ENCODE measurements at regions not wholly inside any gene's neighbourhood (a gene's known extent, or its start where the extent isn't known, plus 50 kb on each side); places are given as distances from the start of the nearest gene placed in this dataset.

DNA sequence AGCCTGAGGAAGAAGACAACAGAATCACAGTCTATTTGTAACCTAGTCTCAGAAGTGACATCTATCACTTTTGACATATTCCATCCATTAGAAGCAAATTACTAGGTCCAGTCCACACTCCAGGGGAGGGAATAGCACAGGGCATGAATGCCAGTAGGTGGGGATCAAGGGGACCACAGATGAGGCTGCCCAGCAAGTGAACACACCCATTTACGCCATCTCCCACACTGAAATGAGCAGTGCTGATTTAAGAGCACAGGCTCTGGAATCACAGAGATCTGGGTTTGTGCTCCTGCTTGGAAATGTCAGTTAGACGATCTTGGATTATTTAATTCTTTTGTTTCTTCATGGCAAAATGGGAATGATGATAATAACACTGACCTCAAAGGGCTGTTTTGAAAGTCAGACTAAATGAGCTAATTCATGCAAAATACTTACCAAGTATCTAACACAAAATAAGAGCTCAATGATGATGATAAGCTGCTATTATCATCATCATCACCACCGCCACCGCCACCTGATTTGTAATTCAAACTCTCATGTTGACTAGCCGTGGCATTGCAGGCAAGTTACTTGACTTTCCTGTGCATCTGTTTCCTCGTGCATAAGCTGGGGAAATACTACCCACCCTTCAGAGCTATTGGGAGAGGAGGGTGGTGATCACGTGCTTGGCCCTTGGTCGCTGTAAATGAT is 138.9 kb upstream of the KLF14 start:
- peak; percentile 56 for DNase-seq
- ChIA-PET POLR2A (interaction anchor here (0.9 kb wide), 1 partner anchor 40 kb away, joined by 5 read pairs; no protein-coding TSS in a partner anchor), CTCF (interaction anchor here (1.9 kb wide), 1 partner anchor 24 kb away, joined by 6 read pairs; no protein-coding TSS in a partner anchor)

DNA sequence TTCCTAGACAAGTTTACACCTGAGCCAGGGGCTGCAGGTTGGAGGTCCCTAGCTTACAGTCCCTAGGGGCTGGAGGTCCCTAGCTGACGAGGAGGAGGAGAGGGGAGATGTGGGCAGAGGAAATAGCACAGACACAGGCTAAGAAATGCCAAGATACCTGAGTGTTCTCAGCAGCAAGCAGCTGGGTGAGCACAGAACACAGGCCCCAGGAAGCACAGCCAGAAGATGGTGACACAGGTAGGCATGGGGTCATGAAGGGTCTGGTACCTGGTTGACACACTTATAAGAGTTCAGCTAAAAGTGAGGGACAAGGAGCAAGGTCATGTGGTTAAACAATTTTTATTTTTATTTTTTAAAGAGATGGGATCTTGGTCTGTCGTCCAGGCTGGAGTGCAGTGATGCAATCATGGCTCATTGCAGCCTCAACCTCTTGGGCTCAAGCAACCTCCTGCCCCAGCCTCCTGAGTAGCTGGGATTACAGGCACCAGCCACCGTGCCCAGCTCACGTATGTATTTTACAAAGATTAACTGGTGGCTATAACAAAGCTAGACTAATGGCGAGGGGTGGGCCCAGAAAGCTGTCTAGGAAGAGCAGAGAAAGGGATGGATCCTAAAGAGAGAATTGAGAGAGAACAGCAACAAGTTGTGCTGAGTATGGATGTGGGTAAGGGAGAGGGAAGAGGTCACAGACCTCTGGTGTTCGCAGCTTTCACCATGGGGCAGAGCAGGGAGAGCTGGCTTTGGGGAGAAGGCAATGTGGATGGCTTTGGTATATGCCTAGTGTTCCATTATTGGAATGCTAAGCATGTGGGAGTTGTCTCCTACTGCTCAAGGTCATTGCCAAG is 140.3 kb upstream of the KLF14 start:
- ChIA-PET CTCF (interaction anchor here (1.7 to 1.9 kb wide), 3 partner anchors 15 to 23 kb away, joined by 4 to 6 read pairs (median 4); no protein-coding TSS in a partner anchor), POLR2A (no interaction called here)
- intact Hi-C loops (cut with micrococcal nuclease) = no loop called here
- Mint-ChIP-seq H3K4me3 (peak overlapping the region; percentile 18), H3K36me3 (peaks cover 84% of the 10 kb centered on the region), H3K4me1 (ENCODE audit: low read depth) (peaks cover 60% of the 10 kb centered on the region), H3K27me3 (peaks cover 2% of the 10 kb centered on the region), H3K9me3 (no peaks in the 10 kb centered on the region), H3K27ac (peak overlapping the region; percentile 80)
- DNase-seq = no peak

More for the DNA sequence above, 138.9 kb upstream of the KLF14 start:
- Mint-ChIP-seq H3K4me1 (ENCODE audit: low read depth) (peaks cover 51% of the 10 kb centered on the region), H3K27ac (peak overlapping the region; percentile 80), H3K27me3 (peaks cover 2% of the 10 kb centered on the region), H3K9me3 (no peaks in the 10 kb centered on the region), H3K4me3 (peak overlapping the region; percentile 27), H3K36me3 (peaks cover 84% of the 10 kb centered on the region)
- intact Hi-C loops (cut with micrococcal nuclease) = no loop called here

DNA sequence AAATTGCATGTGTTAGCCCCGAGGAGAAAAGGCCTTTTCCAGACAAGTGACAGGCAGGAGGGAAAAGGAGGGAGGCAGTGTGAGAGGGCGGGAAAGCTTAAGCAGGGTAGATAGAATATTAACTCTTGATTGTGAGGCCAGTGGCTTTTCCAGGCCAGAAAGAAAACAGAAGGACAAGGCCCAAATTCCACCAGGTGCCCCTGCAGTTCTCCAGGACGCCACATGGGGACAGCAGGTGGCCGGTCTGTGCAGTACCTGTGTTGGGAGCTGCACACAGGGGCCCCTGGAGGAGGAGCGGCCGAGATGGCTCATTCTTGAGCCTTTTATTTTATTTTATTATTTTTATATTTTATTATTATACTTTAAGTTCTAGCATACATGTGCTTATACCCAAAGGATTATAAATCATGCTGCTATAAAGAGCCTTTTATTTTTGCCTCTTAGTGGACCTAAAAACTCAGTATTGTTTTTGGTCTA is 141.3 kb upstream of the KLF14 start:
- POLR2A ChIA-PET = no interaction called here
- H3K36me3 Mint-ChIP-seq = peaks cover 80% of the 10 kb centered on the region
- peak overlapping the region; percentile 80 for H3K27ac Mint-ChIP-seq
- H3K4me1 Mint-ChIP-seq (ENCODE audit: low read depth) = peaks cover 63% of the 10 kb centered on the region
- H3K27me3 Mint-ChIP-seq = peaks cover 2% of the 10 kb centered on the region
- H3K9me3 Mint-ChIP-seq = no peaks in the 10 kb centered on the region
- CTCF ChIA-PET = interaction anchor here (1.7 kb wide), 2 partner anchors 14 to 20 kb away, joined by 4 read pairs; no protein-coding TSS in a partner anchor
- peak overlapping the region; percentile 27 for H3K4me3 Mint-ChIP-seq
- DNase-seq = peak; percentile 69
- intact Hi-C loops (cut with micrococcal nuclease) = no loop called here

DNA sequence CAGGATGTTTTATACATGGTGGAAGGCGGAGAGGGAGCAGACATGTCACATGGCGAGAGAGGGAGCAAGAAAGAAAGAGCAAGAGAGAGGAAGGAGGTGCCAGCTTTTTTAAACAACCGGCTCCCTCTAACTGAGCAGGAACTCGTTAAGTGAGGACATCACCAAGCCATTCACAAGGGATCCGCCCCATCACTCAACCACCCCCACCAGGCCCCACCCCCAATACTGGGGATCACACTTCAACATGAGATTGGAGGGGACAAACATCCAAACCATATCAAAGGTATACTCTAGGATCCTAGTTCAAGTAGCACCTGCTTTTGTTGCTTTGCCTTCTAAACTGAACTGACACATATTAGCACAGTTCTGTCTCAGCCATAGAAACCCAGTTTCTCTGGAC is 141.9 kb upstream of the KLF14 start:
- Mint-ChIP-seq H3K9me3 (no peaks in the 10 kb centered on the region), H3K27me3 (peaks cover 2% of the 10 kb centered on the region), H3K27ac (peak overlapping the region; percentile 66), H3K4me3 (peak overlapping the region; percentile 27), H3K4me1 (ENCODE audit: low read depth) (peaks cover 63% of the 10 kb centered on the region), H3K36me3 (peaks cover 81% of the 10 kb centered on the region)
- ChIA-PET POLR2A (no interaction called here), CTCF (interaction anchor here (0.7 to 1.7 kb wide), 3 partner anchors 9 to 19 kb away, joined by 3 to 4 read pairs (median 4); no protein-coding TSS in a partner anchor)
- intact Hi-C loops (cut with micrococcal nuclease) = no loop called here
- no peak for DNase-seq

DNA sequence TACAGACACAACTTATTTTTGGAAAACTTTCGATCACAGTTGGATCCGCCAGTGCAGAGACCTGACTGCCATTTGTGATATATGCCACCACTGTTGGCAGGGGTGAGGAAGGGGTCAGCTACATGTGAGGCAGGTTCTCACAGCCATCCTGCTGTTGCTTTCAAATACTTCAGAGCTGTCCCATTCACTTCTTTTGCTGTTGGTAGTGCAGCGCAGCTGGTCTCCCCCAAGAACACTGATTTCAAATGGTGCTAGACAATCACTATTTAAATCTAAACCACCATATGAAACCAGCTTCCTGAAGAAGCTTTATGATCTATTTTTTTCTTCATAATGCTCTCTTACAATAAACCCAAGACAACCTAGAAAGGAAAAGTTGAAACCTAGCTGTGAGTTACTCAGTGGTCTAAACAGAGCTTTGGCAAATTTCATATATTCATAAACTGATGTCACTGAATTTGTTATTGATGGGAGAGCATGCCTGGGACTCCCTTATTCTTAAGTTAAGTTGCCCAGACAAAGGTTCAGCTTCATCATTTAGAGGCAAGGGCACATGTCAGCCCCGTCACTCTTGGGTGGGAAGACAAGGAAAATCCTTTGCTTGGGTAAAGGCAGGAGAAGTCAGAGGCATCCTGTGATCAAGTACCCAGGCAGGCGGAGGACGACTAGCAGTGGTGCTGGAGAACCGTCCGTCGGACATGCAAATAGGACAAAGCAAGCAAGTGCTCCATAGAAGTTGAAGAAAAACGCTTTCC is 143.4 kb upstream of the KLF14 start:
- ChIA-PET CTCF (interaction anchor here (0.9 kb wide), 1 partner anchor 10 kb away, joined by 3 read pairs; no protein-coding TSS in a partner anchor), POLR2A (no interaction called here)
- intact Hi-C loops (cut with micrococcal nuclease) = no loop called here
- peaks cover 71% of the 10 kb centered on the region for H3K4me1 Mint-ChIP-seq (ENCODE audit: low read depth)
- no peak for DNase-seq
- peaks cover 85% of the 10 kb centered on the region for H3K36me3 Mint-ChIP-seq
- peak overlapping the region; percentile 37 for H3K4me3 Mint-ChIP-seq
- H3K27ac Mint-ChIP-seq = peak overlapping the region; percentile 70
- peaks cover 2% of the 10 kb centered on the region for H3K27me3 Mint-ChIP-seq
- no peaks in the 10 kb centered on the region for H3K9me3 Mint-ChIP-seq

DNA sequence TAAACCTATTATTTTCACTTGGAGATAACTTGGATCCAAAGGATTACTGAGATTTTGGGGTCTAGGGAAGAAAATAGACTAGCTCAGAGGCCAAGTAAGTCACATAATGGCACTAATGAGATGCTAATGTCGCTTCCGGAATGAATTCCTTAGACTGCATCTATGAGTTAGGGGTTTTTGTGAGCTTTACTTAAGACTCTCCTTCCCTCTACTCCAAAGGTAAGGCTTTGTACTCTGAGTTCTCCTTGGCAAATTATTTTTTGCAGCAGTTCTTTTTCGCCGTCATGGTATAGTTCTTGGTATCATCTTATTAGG is 143.9 kb upstream of the KLF14 start:
- H3K4me1 Mint-ChIP-seq (ENCODE audit: low read depth) = peaks cover 72% of the 10 kb centered on the region
- no peaks in the 10 kb centered on the region for H3K9me3 Mint-ChIP-seq
- H3K36me3 Mint-ChIP-seq = peaks cover 86% of the 10 kb centered on the region
- ChIA-PET POLR2A (no interaction called here), CTCF (interaction anchor here (0.9 kb wide), 1 partner anchor 10 kb away, joined by 3 read pairs; no protein-coding TSS in a partner anchor)
- intact Hi-C loops (cut with micrococcal nuclease) = no loop called here
- no peak for DNase-seq
- H3K27me3 Mint-ChIP-seq = peaks cover 2% of the 10 kb centered on the region
- peak overlapping the region; percentile 70 for H3K27ac Mint-ChIP-seq
- no peak overlapping the region for H3K4me3 Mint-ChIP-seq

DNA sequence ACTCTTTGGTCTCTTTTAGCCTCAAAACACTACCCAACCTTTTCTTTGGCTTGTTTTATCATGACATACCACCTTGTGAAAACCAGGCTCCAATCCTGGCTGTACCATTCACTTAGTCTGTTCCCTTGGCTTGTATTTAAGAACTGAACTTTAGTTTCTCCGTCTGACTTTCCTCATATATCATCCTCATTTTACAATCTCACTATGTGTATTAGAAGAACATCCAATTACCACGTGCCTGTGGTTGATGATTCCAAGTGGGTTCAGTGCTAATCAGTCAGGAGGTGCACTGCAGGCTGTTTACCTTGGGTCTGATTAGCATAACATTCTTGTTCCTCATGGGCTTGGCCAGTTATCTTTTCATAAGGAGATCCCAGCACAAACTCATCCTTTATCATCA is 144.8 kb upstream of the KLF14 start:
- Mint-ChIP-seq H3K4me3 (peak overlapping the region; percentile 15), H3K9me3 (no peaks in the 10 kb centered on the region), H3K36me3 (peaks cover 85% of the 10 kb centered on the region), H3K27me3 (peaks cover 2% of the 10 kb centered on the region), H3K4me1 (ENCODE audit: low read depth) (peaks cover 67% of the 10 kb centered on the region), H3K27ac (peak overlapping the region; percentile 72)
- ChIA-PET POLR2A (no interaction called here), CTCF (no interaction called here)
- intact Hi-C loops (cut with micrococcal nuclease) = no loop called here
- no peak for DNase-seq

DNA sequence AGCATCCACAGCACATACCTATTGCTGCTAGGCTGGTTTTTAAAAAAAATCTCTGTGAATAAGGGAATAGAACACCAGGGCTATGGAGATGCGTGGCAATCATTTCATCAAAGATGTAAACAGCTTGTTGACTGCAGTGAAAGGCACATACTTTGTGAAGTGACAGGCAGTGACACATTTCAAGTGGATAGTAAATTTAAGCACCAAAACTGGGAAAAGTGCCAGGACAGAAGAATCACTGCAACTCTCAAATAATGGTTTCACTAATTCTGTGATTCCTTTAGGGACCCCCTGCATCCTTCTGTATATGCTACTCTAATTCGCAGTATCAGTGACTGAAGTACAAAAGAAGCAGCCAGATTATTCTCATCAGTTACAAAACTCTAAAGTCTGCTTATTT is 145.2 kb upstream of the KLF14 start:
- peaks cover 63% of the 10 kb centered on the region for H3K4me1 Mint-ChIP-seq (ENCODE audit: low read depth)
- CTCF ChIA-PET = no interaction called here
- no peak for DNase-seq
- POLR2A ChIA-PET = no interaction called here
- no peaks in the 10 kb centered on the region for H3K9me3 Mint-ChIP-seq
- peaks cover 83% of the 10 kb centered on the region for H3K36me3 Mint-ChIP-seq
- peak overlapping the region; percentile 15 for H3K4me3 Mint-ChIP-seq
- intact Hi-C loops (cut with micrococcal nuclease) = no loop called here
- H3K27ac Mint-ChIP-seq = peak overlapping the region; percentile 72
- peaks cover 2% of the 10 kb centered on the region for H3K27me3 Mint-ChIP-seq

DNA sequence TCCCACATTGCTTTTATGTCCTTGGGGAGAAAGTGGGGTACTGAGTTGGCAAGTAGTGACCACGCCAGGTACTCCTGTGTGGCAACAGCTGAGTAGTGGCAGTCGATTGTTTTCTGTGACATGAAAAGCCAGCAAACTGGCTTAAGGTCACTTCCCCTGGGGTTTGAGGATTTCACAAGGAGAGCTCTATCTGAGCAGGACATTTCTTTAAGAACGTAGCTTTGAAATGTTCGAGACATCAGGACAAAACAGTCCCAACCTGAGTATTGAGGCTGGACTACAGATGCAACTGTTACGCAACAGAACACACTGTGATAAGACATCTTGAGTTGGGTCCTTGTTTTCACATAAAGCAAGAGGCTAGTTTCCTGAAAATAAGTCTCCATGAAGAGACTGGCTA is 146.7 kb upstream of the KLF14 start:
- peaks cover 2% of the 10 kb centered on the region for H3K27me3 Mint-ChIP-seq
- POLR2A ChIA-PET = interaction anchor here (0.6 kb wide), 1 partner anchor 119 kb away, joined by 3 read pairs; no protein-coding TSS in a partner anchor
- peak overlapping the region; percentile 59 for H3K27ac Mint-ChIP-seq
- no peak for DNase-seq
- peaks cover 84% of the 10 kb centered on the region for H3K36me3 Mint-ChIP-seq
- intact Hi-C loops (cut with micrococcal nuclease) = no loop called here
- peaks cover 64% of the 10 kb centered on the region for H3K4me1 Mint-ChIP-seq (ENCODE audit: low read depth)
- no peak overlapping the region for H3K4me3 Mint-ChIP-seq
- CTCF ChIA-PET = interaction anchor here (3.1 kb wide), 1 partner anchor 16 kb away, joined by 8 read pairs; no protein-coding TSS in a partner anchor
- no peaks in the 10 kb centered on the region for H3K9me3 Mint-ChIP-seq

DNA sequence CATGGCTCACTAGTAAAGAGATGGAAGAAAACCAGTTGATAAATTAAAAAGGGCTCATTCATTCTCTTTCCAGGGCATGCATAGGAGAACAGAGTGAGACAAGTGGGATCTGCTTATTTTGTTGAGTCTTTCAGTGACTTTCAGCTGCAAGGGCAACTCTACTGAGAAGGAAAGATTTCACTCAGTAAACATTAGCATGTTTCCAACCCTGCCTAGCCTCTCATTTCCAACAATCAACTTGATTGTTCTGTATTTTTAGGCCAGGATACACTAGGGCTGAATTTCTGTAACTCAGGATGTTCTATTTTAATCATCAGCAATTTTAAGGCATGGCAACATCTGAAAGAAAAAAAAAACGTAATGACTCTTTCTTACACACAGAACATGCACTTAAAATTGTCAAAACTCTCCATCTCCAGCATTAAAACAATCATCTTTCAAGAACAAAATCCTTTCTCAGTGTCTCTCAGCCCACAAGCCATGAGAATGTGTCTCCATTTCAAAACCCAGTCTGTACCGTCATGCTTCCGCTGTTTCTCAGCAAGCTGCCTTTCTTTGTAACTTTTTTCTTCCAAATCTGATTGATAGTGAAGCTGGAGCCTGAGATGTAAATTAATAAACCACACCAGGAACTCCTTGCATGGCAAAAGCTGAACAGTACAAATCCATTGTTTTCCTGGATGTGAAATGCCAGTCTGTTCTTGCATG is 147.2 kb upstream of the KLF14 start:
- Mint-ChIP-seq H3K36me3 (peaks cover 82% of the 10 kb centered on the region), H3K4me3 (no peak overlapping the region), H3K9me3 (no peaks in the 10 kb centered on the region), H3K27me3 (peaks cover 1% of the 10 kb centered on the region), H3K4me1 (ENCODE audit: low read depth) (peaks cover 59% of the 10 kb centered on the region), H3K27ac (peak overlapping the region; percentile 59)
- intact Hi-C loops (cut with micrococcal nuclease) = no loop called here
- POLR2A ChIA-PET = interaction anchor here (0.6 kb wide), 1 partner anchor 118 kb away, joined by 3 read pairs; no protein-coding TSS in a partner anchor
- no peak for DNase-seq
- CTCF ChIA-PET = interaction anchor here (1.1 to 3.1 kb wide), 3 partner anchors 16 to 159 kb away, joined by 3 to 8 read pairs (median 3); no protein-coding TSS in a partner anchor

DNA sequence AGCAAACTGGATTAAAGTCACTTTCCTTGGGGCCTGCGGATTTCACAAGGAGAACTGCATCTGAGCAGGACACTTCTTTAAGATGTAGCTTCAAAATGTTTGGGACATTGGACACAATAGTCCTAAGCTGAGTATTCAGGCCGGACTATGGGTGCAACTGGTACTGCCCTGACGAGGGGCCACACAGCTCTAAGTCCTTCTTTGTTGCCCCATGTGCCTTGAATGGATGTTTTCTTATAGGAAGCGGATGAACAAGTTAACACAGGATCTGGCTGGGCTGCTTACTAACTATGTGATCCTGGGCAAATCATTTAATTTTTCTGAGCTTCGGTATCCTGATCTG is 147.8 kb upstream of the KLF14 start:
- intact Hi-C loops (cut with micrococcal nuclease) = no loop called here
- DNase-seq = no peak
- peaks cover 81% of the 10 kb centered on the region for H3K36me3 Mint-ChIP-seq
- POLR2A ChIA-PET = no interaction called here
- CTCF ChIA-PET = interaction anchor here (1.1 to 3.1 kb wide), 3 partner anchors 15 to 158 kb away, joined by 3 to 8 read pairs (median 3); no protein-coding TSS in a partner anchor
- no peaks in the 10 kb centered on the region for H3K9me3 Mint-ChIP-seq
- peaks cover 57% of the 10 kb centered on the region for H3K4me1 Mint-ChIP-seq (ENCODE audit: low read depth)
- H3K27me3 Mint-ChIP-seq = no peaks in the 10 kb centered on the region
- H3K4me3 Mint-ChIP-seq = peak overlapping the region; percentile 7
- H3K27ac Mint-ChIP-seq = peak overlapping the region; percentile 59

Data from activated CD4-positive, alpha-beta memory T cell treated with anti-CD3 and anti-CD28 coated beads for 36 hours (primary cell).